ENCODE measurements at regions not wholly inside any gene's neighbourhood (a gene's known extent, or its start where the extent isn't known, plus 50 kb on each side); places are given as distances from the start of the nearest gene placed in this dataset.

DNA sequence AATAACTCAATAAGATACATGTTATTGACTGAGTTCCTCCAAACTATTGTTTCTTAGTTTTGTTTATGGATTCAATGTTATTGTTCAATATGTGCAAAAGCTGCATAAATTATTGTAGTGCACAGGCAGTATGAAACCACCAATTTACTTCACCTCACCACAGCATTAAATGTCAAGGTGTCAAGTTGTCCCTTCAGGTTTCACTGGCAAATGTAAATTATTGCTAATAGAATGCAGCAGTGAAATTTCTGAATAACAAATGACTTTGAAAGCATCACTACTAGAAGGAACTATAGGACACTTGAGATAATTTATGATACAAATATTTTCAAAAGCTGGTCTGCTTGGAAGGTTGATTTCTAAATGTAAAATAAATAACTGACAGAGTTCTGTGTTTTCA, 116.4 kb upstream of the PTPRD start:
- no peak for DNase-seq (ENCODE audit: extremely low read depth, low read depth)
- TF ChIP-seq, protein P1, sequence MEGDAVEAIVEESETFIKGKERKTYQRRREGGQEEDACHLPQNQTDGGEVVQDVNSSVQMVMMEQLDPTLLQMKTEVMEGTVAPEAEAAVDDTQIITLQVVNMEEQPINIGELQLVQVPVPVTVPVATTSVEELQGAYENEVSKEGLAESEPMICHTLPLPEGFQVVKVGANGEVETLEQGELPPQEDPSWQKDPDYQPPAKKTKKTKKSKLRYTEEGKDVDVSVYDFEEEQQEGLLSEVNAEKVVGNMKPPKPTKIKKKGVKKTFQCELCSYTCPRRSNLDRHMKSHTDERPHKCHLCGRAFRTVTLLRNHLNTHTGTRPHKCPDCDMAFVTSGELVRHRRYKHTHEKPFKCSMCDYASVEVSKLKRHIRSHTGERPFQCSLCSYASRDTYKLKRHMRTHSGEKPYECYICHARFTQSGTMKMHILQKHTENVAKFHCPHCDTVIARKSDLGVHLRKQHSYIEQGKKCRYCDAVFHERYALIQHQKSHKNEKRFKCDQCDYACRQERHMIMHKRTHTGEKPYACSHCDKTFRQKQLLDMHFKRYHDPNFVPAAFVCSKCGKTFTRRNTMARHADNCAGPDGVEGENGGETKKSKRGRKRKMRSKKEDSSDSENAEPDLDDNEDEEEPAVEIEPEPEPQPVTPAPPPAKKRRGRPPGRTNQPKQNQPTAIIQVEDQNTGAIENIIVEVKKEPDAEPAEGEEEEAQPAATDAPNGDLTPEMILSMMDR (IDR thresholded peaks at IDR 0.05; ENCODE audit: low read depth, low read length), result no peak

- DNase-seq (ENCODE audit: extremely low read depth, low read depth), result no peak
- TF ChIP-seq, protein P1 (IDR thresholded peaks at IDR 0.05; ENCODE audit: low read depth, low read length), result no peak
Measured at GRCh38 chr9:10744669-10745068, 131.9 kb upstream of the PTPRD start.

GRCh38 chr9:10753474-10753873, 140.7 kb upstream of the PTPRD start:
- DNase-seq (ENCODE audit: extremely low read depth, low read depth), result no peak
- TF ChIP-seq, protein P1 (IDR thresholded peaks at IDR 0.05; ENCODE audit: low read depth, low read length), result no peak

DNA sequence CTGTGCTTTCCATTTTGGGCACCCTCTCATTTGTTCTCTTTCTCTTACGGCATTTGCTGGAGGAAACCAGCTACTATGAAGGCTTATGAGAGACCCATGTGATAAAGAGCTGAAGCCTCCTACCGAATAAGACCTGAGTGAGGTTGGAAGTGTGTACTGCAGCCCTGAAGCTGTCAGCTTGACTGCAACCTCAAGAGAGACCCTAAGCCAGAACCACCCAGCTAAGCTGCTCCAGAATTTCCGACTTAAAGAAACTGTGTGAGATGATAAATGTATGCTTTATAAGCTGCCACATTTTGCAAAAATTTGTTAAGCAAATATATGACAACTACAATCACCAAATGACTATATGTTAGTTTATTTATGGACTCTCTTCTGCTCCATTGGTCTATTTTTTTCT, 151.7 kb upstream of the PTPRD start:
- no peak for DNase-seq (ENCODE audit: extremely low read depth, low read depth)
- TF ChIP-seq, protein P1 (IDR thresholded peaks at IDR 0.05; ENCODE audit: low read depth, low read length), result no peak

- DNase-seq (ENCODE audit: extremely low read depth, low read depth), result no peak
- TF ChIP-seq, protein P1 (IDR thresholded peaks at IDR 0.05; ENCODE audit: low read depth, low read length), result no peak
Measured at GRCh38 chr9:10773136-10773535, 160.3 kb upstream of the PTPRD start.

- TF ChIP-seq, protein P1 (IDR thresholded peaks at IDR 0.05; ENCODE audit: low read depth, low read length), result no peak
Measured at GRCh38 chr9:10774051-10774450, 161.2 kb upstream of the PTPRD start.

GRCh38 chr9:10785255-10785654, 172.5 kb upstream of the PTPRD start:
- TF ChIP-seq, protein P1 (IDR thresholded peaks at IDR 0.05; ENCODE audit: low read depth, low read length), result no peak
- DNase-seq (ENCODE audit: extremely low read depth, low read depth), result no peak

More at GRCh38 chr9:10774051-10774450, 161.2 kb upstream of the PTPRD start:
- no peak for DNase-seq (ENCODE audit: extremely low read depth, low read depth)

Data from AG09319 (cell line).